ENCODE measurements at regions not wholly inside any gene's neighbourhood (a gene's known extent, or its start where the extent isn't known, plus 50 kb on each side); places are given as distances from the start of the nearest gene placed in this dataset.

DNA sequence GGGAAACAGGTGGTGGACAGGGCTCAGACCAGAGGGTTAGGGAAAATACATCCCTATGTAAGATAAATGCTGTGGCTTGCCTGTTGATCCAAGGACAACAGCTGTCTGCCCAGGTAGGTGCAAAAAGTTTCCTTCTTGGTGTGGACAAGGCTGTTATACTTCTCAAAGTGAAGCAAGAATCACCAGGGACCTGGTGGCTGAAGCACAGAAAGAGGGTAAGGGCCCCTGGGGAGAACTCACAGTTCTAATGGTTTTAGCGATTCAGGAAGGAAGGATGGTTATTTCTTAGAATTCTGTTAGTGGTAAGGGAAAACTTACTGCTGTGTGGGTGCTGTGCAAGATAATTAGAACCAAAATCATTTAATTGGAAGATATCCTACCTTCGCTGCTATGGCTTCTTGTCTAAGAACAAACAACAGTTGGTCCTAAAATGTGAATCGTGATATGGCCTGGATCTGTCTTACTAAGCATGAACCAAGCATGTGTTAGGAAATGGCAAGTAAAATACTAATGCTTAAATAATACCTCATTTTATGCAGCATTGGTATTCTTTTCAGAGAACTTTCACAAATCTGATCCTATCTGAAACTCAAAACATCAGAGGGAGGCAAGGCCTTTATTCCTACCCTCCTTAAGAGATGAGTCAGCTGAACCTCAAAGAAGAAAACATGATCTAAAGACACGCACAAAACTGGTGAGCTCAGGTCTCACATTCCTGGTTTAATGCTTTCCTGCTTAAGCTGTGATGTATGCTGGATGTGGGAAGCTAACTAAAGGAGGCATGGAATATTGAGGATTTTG is 159.2 kb upstream of the THUMPD2 start:
- TF ChIP-seq L3MBTL2 (conservative IDR thresholded peaks at IDR 0.05), result no peak
- no peak for TF ChIP-seq TARDBP (IDR thresholded peaks at IDR 0.05)
- TF ChIP-seq FOXM1 (IDR thresholded peaks at IDR 0.05; ENCODE audit: borderline replicate concordance), result no peak
- no peak for TF ChIP-seq FOXK2 (IDR thresholded peaks at IDR 0.05)
- no peak for TF ChIP-seq SP1 (IDR thresholded peaks at IDR 0.05)
- TF ChIP-seq SUZ12 (IDR thresholded peaks at IDR 0.05), result no peak
- no peak for TF ChIP-seq BHLHE40 (IDR thresholded peaks at IDR 0.05; ENCODE audit: borderline replicate concordance)
- no peak for TF ChIP-seq HDGF (IDR thresholded peaks at IDR 0.05; ENCODE audit: borderline replicate concordance)
